Neural cell (in vitro differentiated cells): ENCODE measurements at regions not wholly inside any gene's neighbourhood (a gene's known extent, or its start where the extent isn't known, plus 50 kb on each side); places are given as distances from the start of the nearest gene placed in this dataset.

Source experiments
- H2AFZ ChIP-seq: fragments of 200-600, 300-800 bp; sonication (generic), shearing (Covaris generic); 2 replicates; pipeline ENCODE4 v1.6.0; 2014; ENCODE audit warnings: low read depth, mild to moderate bottlenecking, antibody characterized with exemption, low read length, moderate library complexity
- H3F3A ChIP-seq: fragments of 200-600 bp; shearing (Covaris generic); 2 replicates; pipeline ENCODE4 v1.6.1; 2016; ENCODE audit warnings: mild to moderate bottlenecking, moderate library complexity, mixed read lengths, antibody characterized with exemption, low read length; ENCODE audit not compliant: insufficient read depth, poor library complexity, severe bottlenecking
- H3K27ac ChIP-seq: fragments of 200-600, 300-800 bp; sonication (generic), shearing (Covaris generic); 2 replicates; pipeline ENCODE4 v1.5.1; 2014; ENCODE audit warnings: mild to moderate bottlenecking, low read length, moderate library complexity
- H3K27me3 ChIP-seq: fragments of 300-800, 200-600 bp; sonication (generic), shearing (Covaris generic); 2 replicates; pipeline ENCODE4 v1.6.0; 2014; ENCODE audit warnings: mild to moderate bottlenecking, low read depth, low read length, moderate library complexity; ENCODE audit not compliant: insufficient read depth
- H3K36me3 ChIP-seq: fragments of 300-800, 200-600 bp; sonication (generic), shearing (Covaris generic); 2 replicates; pipeline ENCODE4 v1.5.1; 2014; ENCODE audit warnings: mild to moderate bottlenecking, antibody characterized with exemption, low read length, moderate library complexity; ENCODE audit not compliant: insufficient read depth
- H3K4me2 ChIP-seq: fragments of 300-800, 200-600 bp; sonication (generic), shearing (Covaris generic); 2 replicates; pipeline ENCODE4 v1.6.0; 2014; ENCODE audit warnings: mild to moderate bottlenecking, low read length
- H3K4me3 ChIP-seq: fragments of 300-800, 200-600 bp; sonication (generic), shearing (Covaris generic); 2 replicates; pipeline ENCODE4 v1.5.1; 2014; ENCODE audit warnings: mild to moderate bottlenecking, low read length, moderate library complexity
- H3K79me2 ChIP-seq: fragments of 200-600 bp; shearing (Covaris generic); replicated peaks from 2 replicates; pipeline ENCODE4 v1.6.0; 2014; ENCODE audit warnings: mild to moderate bottlenecking, low read length, moderate library complexity; ENCODE audit not compliant: insufficient read depth
- H3K9ac ChIP-seq: fragments of 300-800, 200-600 bp; sonication (generic), shearing (Covaris generic); 2 replicates; pipeline ENCODE4 v1.6.1; 2016; ENCODE audit warnings: mild to moderate bottlenecking, low read length, mixed read lengths
- H3K9me2 ChIP-seq: fragments of 200-600 bp; shearing (Covaris generic); 2 replicates; pipeline ENCODE4 v1.6.1; 2016; ENCODE audit warnings: mild to moderate bottlenecking, low read length, mixed read lengths; ENCODE audit not compliant: insufficient read depth
- H3K9me3 ChIP-seq: fragments of 200-600, 300-800 bp; sonication (generic), shearing (Covaris generic); 2 replicates; pipeline ENCODE4 v1.6.1; 2016; ENCODE audit warnings: mild to moderate bottlenecking, mixed run types, low read length, moderate library complexity, mixed read lengths
- H4K20me1 ChIP-seq: fragments of 200-600 bp; shearing (Covaris generic); 2 replicates; pipeline ENCODE4 v1.6.1; 2016; ENCODE audit warnings: mild to moderate bottlenecking, mixed run types; ENCODE audit not compliant: insufficient read depth
- CTCF ChIP-seq: fragments of 450-650 bp; IDR thresholded peaks from 2 replicates; pipeline ENCODE4 v1.5.1; 2014; ENCODE audit warnings: antibody characterized with exemption, mild to moderate bottlenecking, moderate library complexity; ENCODE audit not compliant: poor library complexity, severe bottlenecking
- EP300 ChIP-seq: fragments of 450-650 bp; conservative IDR thresholded peaks from 2 replicates; pipeline ENCODE4 v1.6.1; 2014; ENCODE audit warnings: antibody characterized with exemption, mild to moderate bottlenecking, moderate library complexity; ENCODE audit not compliant: poor library complexity, severe bottlenecking
- EZH2 ChIP-seq: fragments of 200-600, 300-800 bp; shearing (Covaris generic), sonication (generic); IDR thresholded peaks from 2 replicates; pipeline ENCODE4 v1.6.1; 2014; ENCODE audit warnings: antibody characterized with exemption, low read length, borderline replicate concordance, mild to moderate bottlenecking; ENCODE audit not compliant: insufficient read depth, poor library complexity, severe bottlenecking
- MXI1 ChIP-seq: fragments of 450-650 bp; conservative IDR thresholded peaks from 2 replicates; pipeline ENCODE4 v1.6.1; 2014; ENCODE audit warnings: antibody characterized with exemption, mild to moderate bottlenecking; ENCODE audit not compliant: poor library complexity, severe bottlenecking
- POLR2AphosphoS5 ChIP-seq: IDR thresholded peaks from 2 replicates; pipeline ENCODE4 v1.6.1; 2012
- RAD21 ChIP-seq: fragments of 450-650 bp; conservative IDR thresholded peaks from 2 replicates; pipeline ENCODE4 v1.6.1; 2014; ENCODE audit warnings: antibody characterized with exemption, mild to moderate bottlenecking, moderate library complexity
- REST ChIP-seq: IDR thresholded peaks from 2 replicates; pipeline ENCODE4 v1.6.1; 2012; ENCODE audit warnings: borderline replicate concordance
- SMC3 ChIP-seq: fragments of 450-650 bp; conservative IDR thresholded peaks from 2 replicates; pipeline ENCODE4 v1.6.1; 2014; ENCODE audit warnings: antibody characterized with exemption, mild to moderate bottlenecking, moderate library complexity; ENCODE audit not compliant: poor library complexity
- TAF1 ChIP-seq: IDR thresholded peaks from 2 replicates; pipeline ENCODE4 v1.6.1; 2012; ENCODE audit warnings: low read depth

- H3K9me3 ChIP-seq = peaks cover 11% of the 10 kb centered on the region
- TF ChIP-seq MXI1 (no peak), SMC3 (no peak), REST (no peak), EZH2 (no peak), CTCF (no peak), RAD21 (no peak), TAF1 (no peak), EP300 (no peak), POLR2AphosphoS5 (no peak)
- H3K27me3 ChIP-seq = no peaks in the 10 kb centered on the region
- H3K4me3 ChIP-seq = no peak overlapping the region
- no peak overlapping the region for H3K27ac ChIP-seq
- no peaks in the 10 kb centered on the region for H3K79me2 ChIP-seq
- no peaks in the 10 kb centered on the region for H3K9me2 ChIP-seq
- H3F3A ChIP-seq = no peaks in the 10 kb centered on the region
- no peaks in the 10 kb centered on the region for H4K20me1 ChIP-seq
- no peak overlapping the region for H3K9ac ChIP-seq
- H3K36me3 ChIP-seq = no peaks in the 10 kb centered on the region
- H2AFZ ChIP-seq = no peak overlapping the region
- no peak overlapping the region for H3K4me2 ChIP-seq
Observed at GRCh38 chr16:17925761-17926160, 410.8 kb downstream of the NPIPA8 start.

- TF ChIP-seq MXI1 (no peak), SMC3 (no peak), REST (no peak), POLR2AphosphoS5 (no peak), EP300 (no peak), CTCF (no peak), RAD21 (no peak), TAF1 (no peak), EZH2 (no peak)
- Histone ChIP-seq H3K36me3 (no peaks in the 10 kb centered on the region), H3K4me2 (no peak overlapping the region), H3K27me3 (no peaks in the 10 kb centered on the region), H3K9me2 (no peaks in the 10 kb centered on the region), H3K4me3 (no peak overlapping the region), H4K20me1 (no peaks in the 10 kb centered on the region), H3K79me2 (no peaks in the 10 kb centered on the region), H2AFZ (no peak overlapping the region), H3K9ac (no peak overlapping the region), H3F3A (no peaks in the 10 kb centered on the region), H3K9me3 (peaks cover 19% of the 10 kb centered on the region), H3K27ac (no peak overlapping the region)
Observed at GRCh38 chr16:17921357-17921978, 415.1 kb downstream of the NPIPA8 start.
